22Rv1 (cell line): ENCODE measurements at regions not wholly inside any gene's neighbourhood (a gene's known extent, or its start where the extent isn't known, plus 50 kb on each side); places are given as distances from the start of the nearest gene placed in this dataset.

Experiments used
- CTCF ChIP-seq: fragments of 450-650 bp; IDR thresholded peaks from 2 replicates; pipeline ENCODE4 v1.5.1; 2017; ENCODE audit warnings: mild to moderate bottlenecking
- ZFX ChIP-seq: fragments of 450-650 bp; IDR thresholded peaks from 2 replicates; pipeline ENCODE4 v1.6.1; 2017; ENCODE audit warnings: antibody characterized with exemption, borderline replicate concordance

GRCh38 chr1:242890192-242890741 lies 364.8 kb downstream of the CEP170 start:
- no peak for TF ChIP-seq CTCF
- TF ChIP-seq ZFX: no peak
